Heart right ventricle (tissue), 16 donors: ENCODE measurements at regions not wholly inside any gene's neighbourhood (a gene's known extent, or its start where the extent isn't known, plus 50 kb on each side); places are given as distances from the start of the nearest gene placed in this dataset.

ENCODE experiments used
- ATAC-seq, 8 donors: fragments of 200-7000 bp; cut with Tn5 transposase; one replicate each; pipeline ENCODE4 v1.9.1; 2020; ENCODE audit warnings: mild to moderate bottlenecking in 8 of 8, moderate library complexity in 8 of 8, moderate number of reproducible peaks in 1 of 8
- DNase-seq, 2 donors: peaks; one replicate each; pipeline ENCODE4 v3.0.0-alpha.2; 2020
- H3K27ac ChIP-seq, 10 donors: fragments of 200-600 bp; sonication (generic) in 2 of 10; one replicate each; pipeline versions ENCODE4 v1.5.0 to v1.8.0; 2020 to 2022; ENCODE audit warnings: mild to moderate bottlenecking in 3 of 10
- H3K27me3 ChIP-seq, 7 donors: fragments of 200-600 bp; one replicate each; pipeline ENCODE4 v1.8.0; 2021 to 2022; ENCODE audit warnings: mild to moderate bottlenecking in 2 of 7
- H3K36me3 ChIP-seq, 9 donors: fragments of 200-600 bp; sonication (generic) in 1 of 9; one replicate each; pipeline versions ENCODE4 v1.5.0 to v1.8.0; 2020 to 2022; ENCODE audit warnings: mild to moderate bottlenecking in 2 of 9
- H3K4me1 ChIP-seq, 9 donors: fragments of 200-600 bp; sonication (generic) in 1 of 9; one replicate each; pipeline versions ENCODE4 v1.5.0 to v1.8.0; 2020 to 2022; ENCODE audit warnings: mild to moderate bottlenecking in 4 of 9
- H3K4me3 ChIP-seq, 10 donors: fragments of 200-600 bp; sonication (generic) in 2 of 10; one replicate each; pipeline versions ENCODE4 v1.5.0 to v1.8.0; 2020 to 2022; ENCODE audit warnings: mild to moderate bottlenecking in 7 of 10, moderate library complexity in 2 of 10
- H3K9me3 ChIP-seq, 11 donors: fragments of 200-600 bp in 10 of 11; sonication (generic) in 2 of 11; one replicate each; pipeline versions ENCODE4 v1.5.0 to v1.8.0; 2013 to 2022; ENCODE audit warnings: mild to moderate bottlenecking in 2 of 11, control low read depth in 1 of 11, moderate library complexity in 1 of 11
- CTCF ChIP-seq, 9 donors: fragments of 200-600 bp; sonication (generic) in 2 of 9; IDR thresholded peaks; one replicate each; pipeline versions ENCODE4 v1.5.0 to v1.8.0; 2021 to 2022; ENCODE audit warnings: antibody characterized with exemption in 9 of 9, mild to moderate bottlenecking in 5 of 9, moderate library complexity in 1 of 9
- WGBS, 2 donors: extraction: QIAGEN DNeasy Blood & Tissue Kit; methylation state at CpG; one replicate each; pipeline ENCODE4 v1.1.7; 2013; ENCODE audit warnings: inconsistent platforms in 1 of 2; 5-methylcytosine and 5-hydroxymethylcytosine counted together
- intact Hi-C, 10 donors: fragments of 100-400 bp; cut with DNase I; formaldehyde crosslinking; loops; one replicate each; pipeline versions ENCODE4 v1.11.1 to v1.14.2; 2022
- donor health status: Arrhythmogenic right ventricular cardiomyopathy.
- donor health status: ischemic (EF 13 %, LVEDD 7.1; RV severe dilation, severe dysfunction).
- donor health status: healthy with polysubstance abuse.
- donor health status: DM: no; HTN: yes; CAD: no.
- donor health status: DM: no; HTN: no; CAD: no.
- donor health status: ischemic (EF 25% LVEDD 6.9; RV normal size, moderate dysfunction).
- donor health status: ischemic (EF 25% LVEDD 5.7; RV mildly dilated, moderate dysfunction).
- donor health status: healthy.
- donor health status: DM: yes; HTN: yes; CAD: no.
- donor health status: Ischemic cardiomyopathy.
- donor health status: ischemic (EF 35%, LVEDD 5.7; RV mildly dilated, moderate dysfunction).
- donor health status: nonischemic (EF 11% LVEDD 7.7; RV severe dilation, severe dysfunction).
- donor health status: DM: yes; HTN: yes; CAD: no.
- donor health status: PGD.
- donor health status: ischemic (EF 29% LVEDD 5.4; RV normal size, mild dysfunction).
- donor health status: nonischemic (EF 23%, LVEDD 6.1; RV moderate dilation, normal function).

- Histone ChIP-seq H3K36me3 (no peaks in the 10 kb centered on the region), H3K27me3 (no peaks in the 10 kb centered on the region), H3K27ac (no peak overlapping the region), H3K4me3 (no peak overlapping the region), H3K4me1 (no peaks in the 10 kb centered on the region), H3K9me3 (peaks cover 0 to 58% (median 31%) of the 10 kb centered on the region in 11 donors)
- intact Hi-C loops, result no loop called here
- ATAC-seq, result no peak
- 73 to 74% methylated on average over 4 of the region's 4 CpGs for WGBS, 2 donors
- no peak for DNase-seq
- TF ChIP-seq CTCF (IDR thresholded peaks at IDR 0.05), result no peak
Measured at GRCh38 chr18:78891185-78891762, 88.3 kb upstream of the SALL3 start.

- Histone ChIP-seq H3K36me3 (no peaks in the 10 kb centered on the region), H3K4me3 (no peak overlapping the region), H3K27me3 (no peaks in the 10 kb centered on the region), H3K4me1 (no peaks in the 10 kb centered on the region), H3K27ac (no peak overlapping the region), H3K9me3 (peaks cover 0 to 57% (median 26%) of the 10 kb centered on the region in 11 donors)
- 85 to 86% methylated on average over 13 of the region's 13 CpGs for WGBS, 2 donors
- DNase-seq (no peak), ATAC-seq (no peak)
- intact Hi-C loops, result no loop called here
- no peak for TF ChIP-seq CTCF (IDR thresholded peaks at IDR 0.05)
Measured at GRCh38 chr18:78892177-78892576, 87.4 kb upstream of the SALL3 start.

- 85 to 87% methylated on average over 5 of the region's 5 CpGs for WGBS, 2 donors
- Histone ChIP-seq H3K4me3 (no peak overlapping the region), H3K9me3 (peaks cover 0 to 52% (median 25%) of the 10 kb centered on the region in 11 donors), H3K4me1 (no peaks in the 10 kb centered on the region), H3K27me3 (no peaks in the 10 kb centered on the region), H3K27ac (no peak overlapping the region), H3K36me3 (no peaks in the 10 kb centered on the region)
- intact Hi-C loops, result no loop called here
- ATAC-seq (no peak), DNase-seq (no peak)
- TF ChIP-seq CTCF (IDR thresholded peaks at IDR 0.05), result no peak
Measured at GRCh38 chr18:78892721-78893120, 86.9 kb upstream of the SALL3 start.

GRCh38 chr18:78893281-78894032 is 86.2 kb upstream of the SALL3 start:
- no peak overlapping the region for H3K4me3 ChIP-seq
- no peaks in the 10 kb centered on the region for H3K36me3 ChIP-seq
- no peaks in the 10 kb centered on the region for H3K27me3 ChIP-seq
- intact Hi-C loops, result no loop called here
- no peak for TF ChIP-seq CTCF (IDR thresholded peaks at IDR 0.05)
- ATAC-seq, result no peak
- peaks cover 0 to 44% (median 21%) of the 10 kb centered on the region in 11 donors for H3K9me3 ChIP-seq
- 85 to 90% methylated on average over 27 of the region's 27 CpGs for WGBS, 2 donors
- no peak overlapping the region for H3K27ac ChIP-seq
- no peak for DNase-seq
- no peaks in the 10 kb centered on the region for H3K4me1 ChIP-seq
